Glomerular endothelial cell (primary cell): ENCODE measurements at regions not wholly inside any gene's neighbourhood (a gene's known extent, or its start where the extent isn't known, plus 50 kb on each side); places are given as distances from the start of the nearest gene placed in this dataset.

ENCODE experiments used
- DNase-seq: peaks from one replicate; pipeline ENCODE4 v3.0.0-alpha.2; 2011; ENCODE audit warnings: low read depth, low spot score; ENCODE audit errors: extremely low read depth

- DNase-seq: no peak
Measured at GRCh38 chr2:58688813-58689212, 447.7 kb upstream of the FANCL start.

- DNase-seq: no peak
Measured at GRCh38 chr2:58686776-58687175, 445.7 kb upstream of the FANCL start.

DNA sequence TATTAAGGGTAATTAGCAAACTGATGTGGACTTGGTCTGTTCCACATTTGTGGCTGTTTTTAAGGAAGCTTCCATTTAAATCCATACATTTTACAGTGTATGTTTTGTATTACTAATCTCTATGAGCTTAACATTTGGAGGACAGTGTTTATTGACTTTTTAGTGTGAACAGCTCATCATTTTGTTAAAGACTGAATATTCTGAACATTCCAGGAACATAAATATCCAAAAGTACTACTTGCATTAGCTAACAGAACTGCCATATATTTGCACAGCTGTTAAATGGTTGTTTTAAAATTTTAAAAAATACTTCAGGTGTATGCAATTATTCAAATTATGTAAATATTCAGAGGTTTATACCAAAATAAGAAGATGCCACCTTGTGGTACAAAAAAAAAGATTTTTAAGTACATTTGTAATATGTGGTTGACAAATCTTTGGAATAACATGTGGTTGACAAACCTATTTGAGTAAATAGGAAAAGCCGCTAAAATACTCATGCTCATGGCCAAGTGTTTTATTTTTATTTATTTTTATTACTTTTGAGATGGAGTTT lies 439.7 kb upstream of the FANCL start:
- DNase-seq: no peak

DNA sequence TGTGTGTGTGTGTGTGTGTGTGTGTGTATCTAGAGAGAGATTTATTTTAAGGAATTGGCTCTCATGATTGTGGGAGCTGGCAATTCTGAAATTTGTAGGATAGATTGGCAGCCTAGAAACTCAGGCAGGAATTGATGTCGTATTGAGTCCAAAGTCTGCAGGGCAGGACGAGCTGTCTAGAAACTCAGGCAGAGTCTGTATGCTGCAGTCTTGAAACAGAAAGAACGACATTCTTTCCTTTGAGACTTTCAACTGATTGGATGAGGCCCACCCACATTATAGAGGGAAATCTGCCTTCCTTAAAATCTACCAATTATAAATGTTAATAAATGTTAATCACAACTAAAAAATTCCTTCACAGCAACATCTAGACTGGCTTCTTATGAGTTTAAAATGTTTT lies 436.6 kb upstream of the FANCL start:
- DNase-seq: no peak

GRCh38 chr2:58671675-58672074 lies 430.6 kb upstream of the FANCL start:
- DNase-seq: no peak

DNA sequence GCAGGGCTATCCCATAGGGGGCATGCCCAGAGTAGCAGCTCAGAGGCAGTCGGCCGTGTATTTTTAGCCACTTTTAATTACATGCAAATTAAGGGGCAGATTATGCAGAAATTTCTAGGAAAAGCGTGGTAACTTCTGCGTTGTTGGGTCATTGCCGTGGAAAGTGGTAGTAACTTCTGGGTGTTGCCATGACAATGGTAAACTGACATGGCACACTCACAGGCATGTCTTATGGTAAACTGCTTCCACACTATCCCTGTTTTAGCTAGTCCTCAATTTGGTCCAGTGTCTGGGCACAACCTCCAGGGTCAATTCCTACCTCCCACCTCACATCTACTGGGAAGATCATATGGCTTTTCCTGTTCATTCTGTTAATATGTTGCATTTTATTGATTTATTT lies 428.9 kb upstream of the FANCL start:
- no peak for DNase-seq

DNA sequence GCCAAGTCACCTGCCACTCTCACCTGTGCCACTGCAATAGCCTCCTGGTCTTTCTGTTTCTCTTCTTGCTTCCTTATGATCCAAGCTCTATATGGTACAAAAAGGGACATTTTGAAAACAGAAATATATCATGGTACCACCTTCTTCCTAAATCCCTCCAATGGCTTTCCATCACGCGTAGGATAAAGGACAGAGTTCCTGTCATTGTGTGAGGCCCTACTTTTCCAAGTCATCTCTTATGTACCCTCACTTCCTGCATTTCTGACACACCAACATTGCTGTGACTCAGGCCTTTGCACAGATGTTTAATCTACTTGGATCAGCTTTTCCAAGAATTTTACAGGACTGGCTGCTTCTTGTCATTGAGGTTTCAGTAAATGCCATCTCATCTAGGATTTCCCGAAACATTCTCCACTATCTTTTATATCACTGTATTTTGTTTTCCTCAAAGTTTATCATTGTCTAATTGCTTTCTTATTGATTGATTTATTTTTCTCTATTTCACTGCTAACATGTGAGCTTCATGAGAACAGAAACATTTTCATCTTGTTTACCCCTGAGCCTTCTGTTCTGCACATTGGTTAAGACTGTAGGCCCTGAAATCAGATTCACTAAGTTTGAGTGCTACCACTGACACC lies 426.1 kb upstream of the FANCL start:
- DNase-seq: no peak

DNA sequence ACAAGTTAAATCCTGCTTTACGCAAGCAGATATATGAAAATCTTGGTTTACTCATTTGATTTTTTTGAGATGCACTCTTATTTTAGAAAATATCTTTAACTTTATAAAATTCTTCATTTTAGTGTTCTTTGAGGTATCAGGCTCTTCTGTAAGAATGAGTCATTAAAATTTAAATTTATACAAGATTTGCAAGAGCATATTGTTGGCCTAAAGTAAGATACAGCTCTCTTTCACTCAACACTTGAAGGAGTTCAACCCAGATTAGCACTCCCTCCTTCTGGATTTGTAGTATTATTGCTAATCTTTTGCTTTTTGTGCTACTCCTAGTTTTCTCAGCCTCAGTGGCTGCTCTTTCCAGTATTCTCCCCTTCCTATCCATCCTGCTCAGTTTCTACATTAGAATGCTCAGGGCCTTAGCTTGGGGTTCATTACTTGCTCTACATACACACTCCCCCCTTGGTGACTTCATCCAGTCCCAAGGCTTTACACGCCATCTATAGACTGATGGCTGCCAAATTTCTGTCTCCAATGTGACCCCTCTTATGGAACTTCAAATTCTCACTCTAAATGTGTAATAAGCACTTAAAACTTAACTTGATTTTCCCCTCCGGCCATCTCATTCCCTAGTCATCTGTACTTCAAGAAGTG lies 425.3 kb upstream of the FANCL start:
- DNase-seq: no peak

- DNase-seq: no peak
Measured at GRCh38 chr2:58665154-58665553, 424.0 kb upstream of the FANCL start.

DNA sequence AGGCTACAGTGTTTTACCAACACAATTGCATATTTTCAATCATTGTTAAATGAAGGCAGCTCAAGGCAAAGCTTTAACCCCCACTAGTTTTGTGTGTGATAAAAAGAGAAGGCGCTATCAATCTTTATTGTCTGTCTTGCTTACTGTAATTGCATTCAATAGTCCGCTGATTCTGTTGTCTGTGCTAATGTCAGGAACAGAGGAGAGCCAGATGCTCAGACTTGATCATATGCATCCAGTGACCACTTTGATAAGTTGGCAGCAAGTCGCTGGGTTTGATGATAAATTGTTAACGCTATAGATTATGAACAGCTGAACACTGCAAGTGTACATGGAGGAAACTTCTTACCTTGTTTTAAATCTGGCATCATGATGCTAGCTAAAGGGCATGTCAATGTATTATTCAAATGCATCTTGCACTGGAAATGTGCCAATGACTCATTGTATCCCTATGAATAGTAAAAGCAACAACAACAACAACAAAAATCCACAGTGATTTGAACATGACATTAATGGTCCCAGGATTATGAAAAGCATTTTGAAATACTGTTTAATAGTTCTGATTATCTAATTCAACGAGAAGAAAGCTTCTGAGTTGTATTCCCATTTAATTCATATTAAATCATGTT lies 423.5 kb upstream of the FANCL start:
- DNase-seq: no peak

GRCh38 chr2:58660046-58660445 lies 418.9 kb upstream of the FANCL start:
- no peak for DNase-seq

DNA sequence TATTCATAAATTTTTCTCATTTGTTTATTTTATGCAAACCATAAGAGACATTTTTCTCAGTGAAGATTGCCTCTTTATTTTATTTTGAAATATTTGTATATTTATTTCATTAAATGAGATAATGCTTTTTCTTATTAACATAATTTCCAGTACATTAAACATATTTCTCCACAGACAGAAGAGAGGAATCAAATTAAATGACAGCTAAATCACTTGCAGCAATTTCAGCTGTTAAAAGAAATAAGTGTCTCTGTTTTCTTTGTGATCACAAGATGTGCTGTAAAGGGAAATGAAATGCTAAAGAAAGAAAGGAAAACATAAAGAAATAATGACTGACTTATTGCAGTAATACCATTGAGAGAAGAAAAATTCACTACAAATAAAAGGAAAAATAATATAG lies 414.0 kb upstream of the FANCL start:
- no peak for DNase-seq

GRCh38 chr2:58651930-58652329 lies 410.8 kb upstream of the FANCL start:
- DNase-seq: no peak

DNA sequence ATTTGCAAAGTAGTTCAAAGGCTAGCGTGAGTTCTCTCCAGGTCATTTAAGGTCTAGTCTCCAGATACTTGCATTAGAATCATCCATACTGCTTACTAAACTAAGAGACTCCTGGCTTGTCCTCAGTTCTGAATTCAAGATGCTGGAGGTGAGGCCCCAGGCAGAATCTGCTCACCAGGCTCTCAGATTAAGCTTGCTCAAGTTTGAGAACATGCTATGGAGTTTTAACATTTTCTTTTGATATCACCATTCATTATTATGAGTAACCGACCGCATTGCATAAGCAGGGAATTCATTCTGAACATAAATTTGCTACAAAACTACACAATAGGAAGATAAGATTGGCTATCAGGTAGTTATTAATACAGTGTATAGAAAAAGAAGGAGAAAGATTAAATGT lies 409.7 kb upstream of the FANCL start:
- no peak for DNase-seq

DNA sequence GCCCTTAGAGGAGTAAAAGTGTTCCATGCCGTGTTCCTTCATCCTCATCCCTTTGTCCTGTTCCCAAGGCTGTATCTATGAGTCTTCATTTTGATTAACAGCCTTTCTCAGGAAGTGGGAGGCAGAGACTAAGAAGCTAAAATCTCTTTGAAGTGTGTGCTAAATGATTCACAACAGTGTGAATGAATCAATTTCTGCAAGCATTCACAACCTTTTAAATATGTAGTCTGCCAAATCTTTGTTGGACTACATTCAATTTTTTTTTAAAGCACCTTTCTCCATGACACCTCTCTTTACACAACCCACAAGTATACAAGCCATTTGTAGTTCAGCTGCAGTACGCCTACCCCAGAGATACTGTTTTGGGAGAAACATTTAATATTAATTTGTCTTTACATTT lies 408.6 kb upstream of the FANCL start:
- no peak for DNase-seq

- no peak for DNase-seq
Measured at GRCh38 chr2:58645017-58645416, 403.9 kb upstream of the FANCL start.

DNA sequence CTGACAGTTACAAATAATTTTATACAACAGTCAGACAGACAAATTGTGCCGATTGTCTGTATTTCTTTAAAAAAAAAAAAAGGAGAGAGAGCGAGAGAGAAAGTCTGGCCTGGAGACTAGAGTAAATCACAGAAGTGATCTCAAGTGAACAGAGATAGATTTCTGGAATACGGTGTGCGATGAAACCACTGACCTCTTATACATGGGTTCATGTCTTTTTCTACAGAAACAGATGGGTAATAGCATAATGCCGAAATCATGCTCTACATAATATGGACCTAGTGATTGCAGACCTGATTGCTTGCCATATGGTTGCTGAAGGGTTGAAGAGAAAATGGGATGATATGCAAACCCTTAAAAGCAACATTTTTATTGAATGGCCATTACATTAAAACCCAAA lies 403.3 kb upstream of the FANCL start:
- no peak for DNase-seq

DNA sequence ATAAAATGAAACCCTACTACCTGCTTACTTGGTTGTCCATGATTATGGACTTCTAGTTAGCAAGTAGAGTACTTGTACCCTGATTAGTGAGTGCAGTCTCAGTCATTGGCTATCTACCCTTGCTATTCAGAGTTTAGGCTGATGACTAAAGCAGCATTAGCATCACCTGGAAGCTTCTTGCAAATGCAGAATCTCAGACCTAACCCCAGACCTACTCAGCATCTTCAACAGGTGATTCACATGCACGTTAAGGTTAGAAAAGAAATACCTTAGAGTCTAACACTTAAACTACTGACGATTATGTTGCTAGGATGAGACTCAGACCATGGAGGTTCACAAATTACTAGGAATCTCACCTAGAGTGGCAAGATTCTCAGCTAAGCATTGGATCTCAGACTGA lies 399.9 kb upstream of the FANCL start:
- DNase-seq: no peak

GRCh38 chr2:58640042-58640441 lies 398.9 kb upstream of the FANCL start:
- DNase-seq: no peak

- DNase-seq: no peak
Measured at GRCh38 chr2:58638256-58638805, 397.2 kb upstream of the FANCL start.

GRCh38 chr2:58636872-58637271 lies 395.7 kb upstream of the FANCL start:
- DNase-seq: no peak
